ENCODE measurements at regions not wholly inside any gene's neighbourhood (a gene's known extent, or its start where the extent isn't known, plus 50 kb on each side); places are given as distances from the start of the nearest gene placed in this dataset.

- no peak for TF ChIP-seq MAX (IDR thresholded peaks at IDR 0.05)
- no peak for TF ChIP-seq TCF12 (IDR thresholded peaks at IDR 0.05; ENCODE audit: low read depth, low read length)
- no peak for TF ChIP-seq TAF1 (IDR thresholded peaks at IDR 0.05; ENCODE audit: low read depth, low read length)
- TF ChIP-seq SRF (IDR thresholded peaks at IDR 0.05; ENCODE audit: low read depth, low read length) = no peak
- no peak for TF ChIP-seq JUND (IDR thresholded peaks at IDR 0.05; ENCODE audit: low read length)
- no peak for TF ChIP-seq RXRA (IDR thresholded peaks at IDR 0.05; ENCODE audit: insufficient read depth, low read depth, low read length)
- no peak for TF ChIP-seq RAD21 (IDR thresholded peaks at IDR 0.05 in 1 of 2, conservative IDR thresholded peaks at IDR 0.05 in 1 of 2; ENCODE audit: low read depth in 2 of 2, low read length in 2 of 2)
- TF ChIP-seq SIN3A (conservative IDR thresholded peaks at IDR 0.05 in 1 of 2, IDR thresholded peaks at IDR 0.05 in 1 of 2; ENCODE audit: low read depth in 1 of 2, low read length in 2 of 2) = no peak
- TF ChIP-seq POLR2A (IDR thresholded peaks at IDR 0.05; ENCODE audit: control extremely low read depth in 1 of 2, low read depth in 2 of 2, low read length in 2 of 2) = no peak
These were observed 402.5 kb upstream of the FAM98A start for GRCh38 chr2:34001557-34001956.

All from H1 (cell line).